Sigmoid colon (tissue), 4 donors: ENCODE measurements at regions not wholly inside any gene's neighbourhood (a gene's known extent, or its start where the extent isn't known, plus 50 kb on each side); places are given as distances from the start of the nearest gene placed in this dataset.

Experiments used
- EP300 ChIP-seq, 4 donors: sonication (generic); formaldehyde crosslinking; IDR thresholded peaks; one replicate each; pipeline ENCODE4 v1.6.1; 2017; ENCODE audit warnings: antibody characterized with exemption in 4 of 4
- POLR2AphosphoS5 ChIP-seq, 4 donors: sonication (generic); formaldehyde crosslinking; IDR thresholded peaks; one replicate each; pipeline ENCODE4 v1.6.1; 2017; ENCODE audit warnings: antibody characterized with exemption in 4 of 4
- TF ChIP-seq, protein P1 (sequence below), 4 experiments: fragments of 450-650 bp in 3 of 4; fragments of 200-600 bp in 1 of 4; IDR thresholded peaks; one replicate each; pipeline ENCODE4 v1.5.1; 2016 to 2019; ENCODE audit warnings: antibody characterized with exemption in 4 of 4, mild to moderate bottlenecking in 3 of 4, moderate library complexity in 2 of 4

- TF ChIP-seq, protein P1, sequence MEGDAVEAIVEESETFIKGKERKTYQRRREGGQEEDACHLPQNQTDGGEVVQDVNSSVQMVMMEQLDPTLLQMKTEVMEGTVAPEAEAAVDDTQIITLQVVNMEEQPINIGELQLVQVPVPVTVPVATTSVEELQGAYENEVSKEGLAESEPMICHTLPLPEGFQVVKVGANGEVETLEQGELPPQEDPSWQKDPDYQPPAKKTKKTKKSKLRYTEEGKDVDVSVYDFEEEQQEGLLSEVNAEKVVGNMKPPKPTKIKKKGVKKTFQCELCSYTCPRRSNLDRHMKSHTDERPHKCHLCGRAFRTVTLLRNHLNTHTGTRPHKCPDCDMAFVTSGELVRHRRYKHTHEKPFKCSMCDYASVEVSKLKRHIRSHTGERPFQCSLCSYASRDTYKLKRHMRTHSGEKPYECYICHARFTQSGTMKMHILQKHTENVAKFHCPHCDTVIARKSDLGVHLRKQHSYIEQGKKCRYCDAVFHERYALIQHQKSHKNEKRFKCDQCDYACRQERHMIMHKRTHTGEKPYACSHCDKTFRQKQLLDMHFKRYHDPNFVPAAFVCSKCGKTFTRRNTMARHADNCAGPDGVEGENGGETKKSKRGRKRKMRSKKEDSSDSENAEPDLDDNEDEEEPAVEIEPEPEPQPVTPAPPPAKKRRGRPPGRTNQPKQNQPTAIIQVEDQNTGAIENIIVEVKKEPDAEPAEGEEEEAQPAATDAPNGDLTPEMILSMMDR (IDR thresholded peaks at IDR 0.05), result no peak
- TF ChIP-seq POLR2AphosphoS5 (IDR thresholded peaks at IDR 0.05) (no peak), EP300 (IDR thresholded peaks at IDR 0.05) (no peak)
These were observed 59.7 kb upstream of the NABP1 start for GRCh38 chr2:191618046-191618780.
